ENCODE measurements at regions not wholly inside any gene's neighbourhood (a gene's known extent, or its start where the extent isn't known, plus 50 kb on each side); places are given as distances from the start of the nearest gene placed in this dataset.

DNA sequence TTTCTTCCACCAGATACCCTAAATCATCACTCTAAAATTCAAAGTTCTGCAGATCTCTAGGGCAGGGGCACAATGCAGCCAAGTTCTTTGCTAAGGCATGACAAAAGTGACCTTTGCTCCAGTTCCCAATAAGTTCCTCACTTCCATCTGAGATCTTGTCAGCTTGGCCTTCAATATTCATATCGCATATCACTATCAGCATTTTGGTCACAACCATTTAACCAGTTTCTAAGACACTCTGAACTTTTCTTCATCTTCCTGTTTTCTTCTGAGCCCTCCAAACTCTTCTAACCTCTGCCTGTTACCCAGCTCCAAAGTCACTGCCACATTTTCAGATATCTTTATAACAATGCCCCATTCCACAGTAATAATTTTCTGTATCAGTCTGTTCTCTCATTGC, 452.6 kb upstream of the TRIB2 start:
- no peak overlapping the region for H2AFZ ChIP-seq (ENCODE audit: low read length)
- H3K4me1 ChIP-seq (ENCODE audit: insufficient read depth, low read length, poor library complexity, severe bottlenecking) = no peaks in the 10 kb centered on the region
- no peak for DNase-seq (ENCODE audit: low spot score)
- ChIA-PET CTCF (ENCODE audit: unreplicated experiment) (no interaction called here), POLR2A (no interaction called here)
- no peaks in the 10 kb centered on the region for H4K20me1 ChIP-seq (ENCODE audit: insufficient read depth, low read length)
- H3K4me2 ChIP-seq (ENCODE audit: low read length) = no peak overlapping the region
- TF ChIP-seq, protein P1, sequence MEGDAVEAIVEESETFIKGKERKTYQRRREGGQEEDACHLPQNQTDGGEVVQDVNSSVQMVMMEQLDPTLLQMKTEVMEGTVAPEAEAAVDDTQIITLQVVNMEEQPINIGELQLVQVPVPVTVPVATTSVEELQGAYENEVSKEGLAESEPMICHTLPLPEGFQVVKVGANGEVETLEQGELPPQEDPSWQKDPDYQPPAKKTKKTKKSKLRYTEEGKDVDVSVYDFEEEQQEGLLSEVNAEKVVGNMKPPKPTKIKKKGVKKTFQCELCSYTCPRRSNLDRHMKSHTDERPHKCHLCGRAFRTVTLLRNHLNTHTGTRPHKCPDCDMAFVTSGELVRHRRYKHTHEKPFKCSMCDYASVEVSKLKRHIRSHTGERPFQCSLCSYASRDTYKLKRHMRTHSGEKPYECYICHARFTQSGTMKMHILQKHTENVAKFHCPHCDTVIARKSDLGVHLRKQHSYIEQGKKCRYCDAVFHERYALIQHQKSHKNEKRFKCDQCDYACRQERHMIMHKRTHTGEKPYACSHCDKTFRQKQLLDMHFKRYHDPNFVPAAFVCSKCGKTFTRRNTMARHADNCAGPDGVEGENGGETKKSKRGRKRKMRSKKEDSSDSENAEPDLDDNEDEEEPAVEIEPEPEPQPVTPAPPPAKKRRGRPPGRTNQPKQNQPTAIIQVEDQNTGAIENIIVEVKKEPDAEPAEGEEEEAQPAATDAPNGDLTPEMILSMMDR (conservative IDR thresholded peaks at IDR 0.05; ENCODE audit: low read length) = no peak
- no peak for TF ChIP-seq EZH2phosphoT487 (IDR thresholded peaks at IDR 0.05; ENCODE audit: borderline replicate concordance, low read depth, low read length)
- no peaks in the 10 kb centered on the region for H3K36me3 ChIP-seq (ENCODE audit: insufficient read depth, low read length)
- no peaks in the 10 kb centered on the region for H3K9me3 ChIP-seq (ENCODE audit: low read length)
- H3K4me3 ChIP-seq (ENCODE audit: low read depth, low read length, poor library complexity, severe bottlenecking) = no peak overlapping the region
- no peaks in the 10 kb centered on the region for H3K9me2 ChIP-seq (ENCODE audit: insufficient read depth, low read length)
- intact Hi-C loops (cut with micrococcal nuclease; ENCODE audit: unreplicated experiment) = no loop called here
- H3K79me2 ChIP-seq (ENCODE audit: insufficient read depth, low read depth, low read length) = no peaks in the 10 kb centered on the region
- BruUV-seq (replicated peaks) = no TSS peak
- H3K27ac ChIP-seq (ENCODE audit: low read depth, low read length, poor library complexity, severe bottlenecking) = no peak overlapping the region

DNA sequence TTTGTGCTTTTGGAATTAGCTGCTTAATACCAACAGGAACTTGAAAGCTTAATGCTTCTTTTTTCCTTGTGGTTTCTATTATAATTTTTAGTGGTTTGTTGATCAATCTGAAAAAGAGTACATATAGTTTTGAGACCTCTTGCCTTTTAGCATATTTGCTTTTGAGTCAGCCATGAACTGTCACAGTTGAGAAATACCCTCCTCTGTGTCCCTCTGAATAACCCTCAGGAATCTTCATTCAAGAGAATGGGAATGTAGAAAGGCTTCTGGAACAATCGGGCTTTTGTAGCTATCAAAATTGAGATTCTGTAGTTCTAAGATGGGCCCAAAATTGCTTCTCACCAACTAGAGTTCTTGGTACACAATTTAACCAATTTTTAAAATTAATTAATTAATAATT, 451.1 kb upstream of the TRIB2 start:
- H3K36me3 ChIP-seq (ENCODE audit: insufficient read depth, low read length) = no peaks in the 10 kb centered on the region
- ChIA-PET POLR2A (no interaction called here), CTCF (ENCODE audit: unreplicated experiment) (no interaction called here)
- no peaks in the 10 kb centered on the region for H3K79me2 ChIP-seq (ENCODE audit: insufficient read depth, low read depth, low read length)
- intact Hi-C loops (cut with micrococcal nuclease; ENCODE audit: unreplicated experiment) = no loop called here
- no peaks in the 10 kb centered on the region for H4K20me1 ChIP-seq (ENCODE audit: insufficient read depth, low read length)
- no TSS peak for BruUV-seq (replicated peaks)
- no peak overlapping the region for H3K4me3 ChIP-seq (ENCODE audit: low read depth, low read length, poor library complexity, severe bottlenecking)
- no peak for TF ChIP-seq EZH2phosphoT487 (IDR thresholded peaks at IDR 0.05; ENCODE audit: borderline replicate concordance, low read depth, low read length)
- TF ChIP-seq, protein P1 (conservative IDR thresholded peaks at IDR 0.05; ENCODE audit: low read length) = no peak
- no peak overlapping the region for H3K27ac ChIP-seq (ENCODE audit: low read depth, low read length, poor library complexity, severe bottlenecking)
- no peak for DNase-seq (ENCODE audit: low spot score)
- no peaks in the 10 kb centered on the region for H3K9me3 ChIP-seq (ENCODE audit: low read length)
- H3K4me2 ChIP-seq (ENCODE audit: low read length) = no peak overlapping the region
- no peaks in the 10 kb centered on the region for H3K4me1 ChIP-seq (ENCODE audit: insufficient read depth, low read length, poor library complexity, severe bottlenecking)
- no peaks in the 10 kb centered on the region for H3K9me2 ChIP-seq (ENCODE audit: insufficient read depth, low read length)
- no peak overlapping the region for H2AFZ ChIP-seq (ENCODE audit: low read length)

DNA sequence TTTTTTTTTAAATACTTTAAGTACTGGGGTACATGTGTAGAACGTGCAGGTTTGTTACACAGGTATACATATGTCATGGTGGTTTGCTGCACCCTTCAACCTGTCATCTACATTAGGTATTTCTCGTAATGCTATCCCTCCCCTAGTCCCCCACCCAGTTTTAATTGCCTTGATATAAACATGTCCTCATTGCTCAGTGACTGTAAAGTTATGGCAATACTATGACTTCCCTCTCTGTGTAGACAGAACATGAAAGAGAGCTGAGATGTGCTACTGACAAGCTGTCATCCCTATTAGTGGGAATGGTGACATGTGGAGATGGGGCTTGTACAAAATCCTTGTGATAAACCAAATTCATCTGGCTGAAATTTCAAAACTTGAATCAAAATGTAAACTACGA, 449.7 kb upstream of the TRIB2 start:
- no peaks in the 10 kb centered on the region for H3K9me3 ChIP-seq (ENCODE audit: low read length)
- H3K9me2 ChIP-seq (ENCODE audit: insufficient read depth, low read length) = no peaks in the 10 kb centered on the region; the same call in 1 of the 2 replicates
- CTCF ChIA-PET (ENCODE audit: unreplicated experiment) = no interaction called here
- POLR2A ChIA-PET = no interaction called here
- no peak for DNase-seq (ENCODE audit: low spot score)
- H3K36me3 ChIP-seq (ENCODE audit: insufficient read depth, low read length) = no peaks in the 10 kb centered on the region
- TF ChIP-seq, protein P1 (conservative IDR thresholded peaks at IDR 0.05; ENCODE audit: low read length) = no peak
- TF ChIP-seq EZH2phosphoT487 (IDR thresholded peaks at IDR 0.05; ENCODE audit: borderline replicate concordance, low read depth, low read length) = no peak
- no peak overlapping the region for H3K4me3 ChIP-seq (ENCODE audit: low read depth, low read length, poor library complexity, severe bottlenecking)
- no peak overlapping the region for H3K4me2 ChIP-seq (ENCODE audit: low read length)
- no peak overlapping the region for H2AFZ ChIP-seq (ENCODE audit: low read length)
- BruUV-seq (replicated peaks) = no TSS peak
- H3K79me2 ChIP-seq (ENCODE audit: insufficient read depth, low read depth, low read length) = no peaks in the 10 kb centered on the region
- no peak overlapping the region for H3K27ac ChIP-seq (ENCODE audit: low read depth, low read length, poor library complexity, severe bottlenecking)
- no peaks in the 10 kb centered on the region for H3K4me1 ChIP-seq (ENCODE audit: insufficient read depth, low read length, poor library complexity, severe bottlenecking)
- no peaks in the 10 kb centered on the region for H4K20me1 ChIP-seq (ENCODE audit: insufficient read depth, low read length)
- intact Hi-C loops (cut with micrococcal nuclease; ENCODE audit: unreplicated experiment) = no loop called here
